ENCODE measurements at regions not wholly inside any gene's neighbourhood (a gene's known extent, or its start where the extent isn't known, plus 50 kb on each side); places are given as distances from the start of the nearest gene placed in this dataset.

- ATAC-seq: no peak
- no peak for TF ChIP-seq ZC3H10 (CRISPR knock-in tag; IDR thresholded peaks at IDR 0.05)
- no peak for TF ChIP-seq ZFP3 (CRISPR knock-in tag; IDR thresholded peaks at IDR 0.05)
- TF ChIP-seq TSHZ2 (CRISPR knock-in tag; IDR thresholded peaks at IDR 0.05): no peak
- TF ChIP-seq SNAI2 (CRISPR knock-in tag; IDR thresholded peaks at IDR 0.05): no peak
- TF ChIP-seq ARNTL (CRISPR knock-in tag; IDR thresholded peaks at IDR 0.05; ENCODE audit: borderline replicate concordance, low read depth): no peak
- no peak for TF ChIP-seq CSRNP3 (CRISPR knock-in tag; IDR thresholded peaks at IDR 0.05)
Observed at GRCh38 chr22:27680636-27681035, 120.9 kb downstream of the MN1 start.

GRCh38 chr22:27681037-27681436 lies 120.5 kb downstream of the MN1 start:
- TF ChIP-seq ZNF8 (CRISPR knock-in tag; IDR thresholded peaks at IDR 0.05): no peak
- TF ChIP-seq BACH2 (CRISPR knock-in tag; IDR thresholded peaks at IDR 0.05; ENCODE audit: borderline replicate concordance): no peak
- TF ChIP-seq GLIS3 (CRISPR knock-in tag; IDR thresholded peaks at IDR 0.05): no peak
- no peak for TF ChIP-seq OSR1 (CRISPR knock-in tag; IDR thresholded peaks at IDR 0.05)
- TF ChIP-seq TSHZ2 (CRISPR knock-in tag; IDR thresholded peaks at IDR 0.05): no peak
- TF ChIP-seq ZFP3 (CRISPR knock-in tag; IDR thresholded peaks at IDR 0.05): no peak
- no peak for TF ChIP-seq ISL1 (CRISPR knock-in tag; IDR thresholded peaks at IDR 0.05)
- no peak for TF ChIP-seq CREB5 (CRISPR knock-in tag; IDR thresholded peaks at IDR 0.05; ENCODE audit: low read depth)
- ATAC-seq: no peak

- no peak for ATAC-seq
- TF ChIP-seq POU6F1 (CRISPR knock-in tag; IDR thresholded peaks at IDR 0.05; ENCODE audit: borderline replicate concordance, low read depth) (no peak), GLIS3 (CRISPR knock-in tag; IDR thresholded peaks at IDR 0.05) (no peak), ESRRG (CRISPR knock-in tag; IDR thresholded peaks at IDR 0.05) (no peak), OSR1 (CRISPR knock-in tag; IDR thresholded peaks at IDR 0.05) (no peak), CSDC2 (CRISPR knock-in tag; IDR thresholded peaks at IDR 0.05) (no peak), ARNTL (CRISPR knock-in tag; IDR thresholded peaks at IDR 0.05; ENCODE audit: borderline replicate concordance, low read depth) (no peak), PPARA (CRISPR knock-in tag; IDR thresholded peaks at IDR 0.05; ENCODE audit: borderline replicate concordance) (no peak), SNAI2 (CRISPR knock-in tag; IDR thresholded peaks at IDR 0.05) (no peak), CSRNP3 (CRISPR knock-in tag; IDR thresholded peaks at IDR 0.05) (no peak), ZNF70 (CRISPR knock-in tag; IDR thresholded peaks at IDR 0.05) (no peak), RARB (CRISPR knock-in tag; IDR thresholded peaks at IDR 0.05) (no peak), BACH2 (CRISPR knock-in tag; IDR thresholded peaks at IDR 0.05; ENCODE audit: borderline replicate concordance) (no peak), ZFP30 (CRISPR knock-in tag; IDR thresholded peaks at IDR 0.05) (no peak), ZNF565 (CRISPR knock-in tag; conservative IDR thresholded peaks at IDR 0.05; ENCODE audit: low read depth) (no peak), CREB5 (CRISPR knock-in tag; IDR thresholded peaks at IDR 0.05; ENCODE audit: low read depth) (no peak), PATZ1 (CRISPR knock-in tag; IDR thresholded peaks at IDR 0.05; ENCODE audit: borderline replicate concordance) (no peak), TOX (CRISPR knock-in tag; IDR thresholded peaks at IDR 0.05; ENCODE audit: borderline replicate concordance) (no peak), ISL1 (CRISPR knock-in tag; IDR thresholded peaks at IDR 0.05) (no peak), ZNF8 (CRISPR knock-in tag; IDR thresholded peaks at IDR 0.05) (no peak)
Observed at GRCh38 chr22:27682437-27682836, 119.1 kb downstream of the MN1 start.
